ENCODE measurements at regions not wholly inside any gene's neighbourhood (a gene's known extent, or its start where the extent isn't known, plus 50 kb on each side); places are given as distances from the start of the nearest gene placed in this dataset.
"Not testable (repeated sequence)": the region's sequence is repeated elsewhere in the genome, so short reads cannot be mapped to it uniquely, and the experiment has no call there.

GRCh38 chr2:5598156-5598555 lies 94.0 kb upstream of the SOX11 start:
- no peak for DNase-seq (ENCODE audit: low read depth in 2 of 2)

GRCh38 chr2:5609201-5609600 lies 83.0 kb upstream of the SOX11 start:
- no peak for DNase-seq (ENCODE audit: low read depth in 2 of 2)

- DNase-seq (ENCODE audit: low read depth in 2 of 2): no peak
Measured at GRCh38 chr2:5612666-5613065, 79.5 kb upstream of the SOX11 start.

GRCh38 chr2:5616019-5616418 lies 76.2 kb upstream of the SOX11 start:
- no peak for DNase-seq (ENCODE audit: low read depth in 2 of 2)

GRCh38 chr2:5617358-5617757 lies 74.8 kb upstream of the SOX11 start:
- DNase-seq (ENCODE audit: low read depth in 2 of 2): no peak

GRCh38 chr2:5617796-5618195 lies 74.4 kb upstream of the SOX11 start:
- no peak for DNase-seq (ENCODE audit: low read depth in 2 of 2)

GRCh38 chr2:5618271-5618670 lies 73.9 kb upstream of the SOX11 start:
- DNase-seq (ENCODE audit: low read depth in 2 of 2): no peak

- DNase-seq (ENCODE audit: low read depth in 2 of 2): not testable (repeated sequence)
Measured at GRCh38 chr2:5625556-5626065, 66.6 kb upstream of the SOX11 start.

- not testable (repeated sequence) for DNase-seq (ENCODE audit: low read depth in 2 of 2)
Measured at GRCh38 chr2:5628484-5628883, 63.7 kb upstream of the SOX11 start.

- not testable (repeated sequence) for DNase-seq (ENCODE audit: low read depth in 2 of 2)
Measured at GRCh38 chr2:5629510-5629909, 62.7 kb upstream of the SOX11 start.

- not testable (repeated sequence) for DNase-seq (ENCODE audit: low read depth in 2 of 2)
Measured at GRCh38 chr2:5637051-5637450, 55.1 kb upstream of the SOX11 start.
